Kidney (tissue), 13 donors: ENCODE measurements at regions not wholly inside any gene's neighbourhood (a gene's known extent, or its start where the extent isn't known, plus 50 kb on each side); places are given as distances from the start of the nearest gene placed in this dataset.

Experiments used
- DNase-seq, 5 donors: peaks; one replicate each; pipeline ENCODE4 v3.0.0-alpha.2; 2013 to 2020
- FAIRE-seq: peaks from 2 replicates; lab custom pipeline; 2012; peaks lifted over from hg19 to GRCh38; lab: Jason Lieb, UNC
- H3K27ac ChIP-seq, 2 donors: one replicate each; pipeline ENCODE4 v1.7.0; 2013; ENCODE audit warnings: low read depth in 2 of 2, low read length in 2 of 2, inconsistent platforms in 1 of 2
- H3K27me3 ChIP-seq: one replicate; pipeline ENCODE4 v1.7.1; 2013; ENCODE audit warnings: low read length, inconsistent platforms; ENCODE audit not compliant: control insufficient read depth, insufficient read depth
- H3K36me3 ChIP-seq, 3 donors: one replicate each; pipeline versions ENCODE4 v1.7.0 to v1.7.1; 2013; ENCODE audit warnings: low read length in 3 of 3, control low read depth in 1 of 3, inconsistent platforms in 1 of 3; ENCODE audit not compliant: insufficient read depth in 3 of 3, control insufficient read depth in 2 of 3
- H3K4me1 ChIP-seq, 3 donors: one replicate each; pipeline versions ENCODE4 v1.7.0 to v1.7.1; 2013; ENCODE audit warnings: low read length in 3 of 3, inconsistent platforms in 1 of 3, low read depth in 1 of 3; ENCODE audit not compliant: control insufficient read depth in 2 of 3, insufficient read depth in 2 of 3
- H3K4me3 ChIP-seq, 3 donors: one replicate each; pipeline versions ENCODE4 v1.7.0 to v1.8.1; 2013; ENCODE audit warnings: low read length in 3 of 3, control low read depth in 1 of 3, inconsistent platforms in 1 of 3
- H3K9ac ChIP-seq, 3 donors: one replicate each; pipeline versions ENCODE4 v1.7.0 to v1.7.1; 2013; ENCODE audit warnings: low read length in 3 of 3, control low read depth in 1 of 3, inconsistent platforms in 1 of 3
- H3K9me3 ChIP-seq, 3 donors: one replicate each; pipeline versions ENCODE4 v1.7.0 to v1.7.1; 2013; ENCODE audit warnings: low read length in 3 of 3, control low read depth in 1 of 3, inconsistent platforms in 1 of 3; ENCODE audit not compliant: control insufficient read depth in 2 of 3, insufficient read depth in 1 of 3
- intact Hi-C: fragments of 100-400 bp; cut with DNase I; formaldehyde crosslinking; loops from one replicate; pipeline ENCODE4 v1.11.1; 2022
- TF ChIP-seq, protein P1 (sequence below): IDR thresholded peaks from 3 replicates; pipeline ENCODE4 v1.5.1; 2012; ENCODE audit warnings: mild to moderate bottlenecking, moderate library complexity, borderline replicate concordance; ENCODE audit not compliant: insufficient read depth; ENCODE audit errors: extremely low read depth
- donor health status: control.
- donor health status: control.
- donor health status: control.
- donor health status: control.
- donor health status: control.
- donor health status: DM: yes; HTN: yes; CAD: no.
- donor health status: Normal renal cell carcinoma (clear cell type).

DNA sequence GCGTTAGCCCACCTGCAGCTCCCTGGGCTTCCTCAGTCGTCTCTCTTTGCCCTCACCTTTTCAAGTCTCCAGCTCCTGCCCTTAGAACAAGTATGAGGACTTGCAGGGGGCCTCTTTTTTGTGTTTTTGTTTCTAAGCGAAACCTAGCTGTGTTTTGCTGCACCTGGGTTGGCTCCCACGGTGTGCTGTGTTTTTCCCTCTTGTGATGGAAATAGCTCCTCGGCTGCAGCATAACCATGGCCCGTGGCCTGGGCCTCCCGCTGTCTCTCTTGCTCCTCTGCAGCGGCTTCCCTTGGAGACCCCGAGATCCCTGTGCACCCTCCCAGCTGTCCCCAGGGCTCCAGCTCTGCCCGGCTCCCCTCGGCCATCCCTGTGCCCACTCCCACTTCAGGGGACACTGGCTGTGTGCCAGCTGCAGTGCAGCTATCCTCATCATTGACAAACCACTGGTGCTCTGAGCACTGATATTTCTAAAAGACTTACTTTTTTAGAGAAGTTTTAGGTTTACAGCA lies 75.6 kb upstream of the TCERG1L start:
- FAIRE-seq: no peak
- TF ChIP-seq, protein P1, sequence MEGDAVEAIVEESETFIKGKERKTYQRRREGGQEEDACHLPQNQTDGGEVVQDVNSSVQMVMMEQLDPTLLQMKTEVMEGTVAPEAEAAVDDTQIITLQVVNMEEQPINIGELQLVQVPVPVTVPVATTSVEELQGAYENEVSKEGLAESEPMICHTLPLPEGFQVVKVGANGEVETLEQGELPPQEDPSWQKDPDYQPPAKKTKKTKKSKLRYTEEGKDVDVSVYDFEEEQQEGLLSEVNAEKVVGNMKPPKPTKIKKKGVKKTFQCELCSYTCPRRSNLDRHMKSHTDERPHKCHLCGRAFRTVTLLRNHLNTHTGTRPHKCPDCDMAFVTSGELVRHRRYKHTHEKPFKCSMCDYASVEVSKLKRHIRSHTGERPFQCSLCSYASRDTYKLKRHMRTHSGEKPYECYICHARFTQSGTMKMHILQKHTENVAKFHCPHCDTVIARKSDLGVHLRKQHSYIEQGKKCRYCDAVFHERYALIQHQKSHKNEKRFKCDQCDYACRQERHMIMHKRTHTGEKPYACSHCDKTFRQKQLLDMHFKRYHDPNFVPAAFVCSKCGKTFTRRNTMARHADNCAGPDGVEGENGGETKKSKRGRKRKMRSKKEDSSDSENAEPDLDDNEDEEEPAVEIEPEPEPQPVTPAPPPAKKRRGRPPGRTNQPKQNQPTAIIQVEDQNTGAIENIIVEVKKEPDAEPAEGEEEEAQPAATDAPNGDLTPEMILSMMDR: no peak
- no peaks in the 10 kb centered on the region for H3K36me3 ChIP-seq
- intact Hi-C loops: no loop called here
- no peak overlapping the region for H3K4me3 ChIP-seq
- no peak overlapping the region for H3K27ac ChIP-seq
- H3K27me3 ChIP-seq: no peaks in the 10 kb centered on the region
- no peak overlapping the region for H3K9ac ChIP-seq
- no peaks in the 10 kb centered on the region for H3K9me3 ChIP-seq
- H3K4me1 ChIP-seq: no peaks in the 10 kb centered on the region
- no peak for DNase-seq

DNA sequence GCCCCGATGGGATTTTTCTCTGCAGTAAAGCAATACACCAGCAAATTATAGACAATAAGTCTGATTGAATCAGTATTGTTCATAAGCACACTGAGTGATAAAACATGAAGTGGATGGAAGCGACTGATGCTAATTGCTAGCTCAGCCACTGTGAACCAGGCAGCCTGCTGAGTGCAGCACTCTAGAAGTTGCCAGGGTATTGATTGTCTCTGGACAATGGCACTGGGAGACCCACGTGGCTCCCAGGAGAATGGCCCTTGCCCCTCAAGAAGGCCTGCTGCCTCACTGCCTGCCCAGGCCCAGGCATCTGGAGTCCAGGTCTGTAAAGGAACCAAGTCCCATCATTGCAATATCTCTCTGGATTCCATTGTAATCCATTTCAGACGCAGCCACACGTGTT lies 80.4 kb upstream of the TCERG1L start:
- no peaks in the 10 kb centered on the region for H3K4me1 ChIP-seq
- no peaks in the 10 kb centered on the region for H3K27me3 ChIP-seq
- no peak overlapping the region for H3K9ac ChIP-seq
- H3K4me3 ChIP-seq: no peak overlapping the region
- TF ChIP-seq, protein P1: no peak
- no peak overlapping the region for H3K27ac ChIP-seq
- no peaks in the 10 kb centered on the region for H3K36me3 ChIP-seq
- no peak for DNase-seq
- no peak for FAIRE-seq
- intact Hi-C loops: no loop called here
- no peaks in the 10 kb centered on the region for H3K9me3 ChIP-seq

DNA sequence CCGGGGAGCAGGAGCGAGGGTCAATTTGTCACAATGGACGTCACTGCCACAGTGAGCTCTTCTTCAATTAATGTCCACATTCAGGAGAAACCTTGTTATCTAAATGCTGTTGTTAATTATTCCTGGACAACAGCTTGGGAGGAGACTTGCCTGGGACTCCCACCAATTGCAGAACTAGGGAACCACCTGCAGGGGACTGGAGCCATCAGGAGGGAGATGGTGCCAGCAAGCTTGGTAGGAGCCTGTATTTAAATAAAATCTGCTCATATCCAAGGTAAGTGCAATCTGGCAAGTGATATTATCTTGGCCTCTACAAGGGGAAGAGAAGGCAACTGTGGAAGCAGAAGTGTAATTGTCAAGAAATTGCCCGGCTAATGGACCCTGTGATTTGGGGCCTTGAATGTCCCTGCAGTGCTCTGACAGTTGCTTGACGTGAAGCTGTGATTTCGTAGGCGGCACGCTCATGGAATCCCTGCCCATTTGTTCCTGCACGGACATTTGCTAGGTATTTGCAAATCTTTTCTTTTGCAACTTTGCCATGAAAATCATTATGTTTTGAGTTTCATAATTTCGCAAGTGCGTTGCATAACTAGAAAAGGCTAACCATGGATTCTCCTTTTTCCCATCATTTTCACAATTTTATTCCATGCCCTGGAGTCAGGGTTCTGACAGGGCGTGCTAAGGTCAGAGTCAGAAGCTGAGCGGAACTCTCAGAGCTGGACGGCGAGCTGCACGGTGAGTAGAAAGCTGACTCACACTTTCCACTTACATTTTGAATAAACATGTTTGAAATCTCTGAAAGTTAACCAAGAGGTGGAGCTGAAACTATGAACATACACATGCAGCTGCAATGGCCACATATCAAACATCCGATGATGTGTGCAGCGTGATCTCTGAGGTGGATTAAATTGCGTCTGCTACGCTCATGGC lies 84.9 kb upstream of the TCERG1L start:
- TF ChIP-seq, protein P1: no peak
- FAIRE-seq (no peak), DNase-seq (peak in 2 of 5 donors; percentile 34 to 36)
- Histone ChIP-seq H3K27me3 (no peaks in the 10 kb centered on the region), H3K27ac (no peak overlapping the region), H3K9me3 (no peaks in the 10 kb centered on the region), H3K4me1 (no peaks in the 10 kb centered on the region), H3K9ac (no peak overlapping the region), H3K4me3 (no peak overlapping the region), H3K36me3 (no peaks in the 10 kb centered on the region)
- intact Hi-C loops: no loop called here
